ENCODE measurements at regions not wholly inside any gene's neighbourhood (a gene's known extent, or its start where the extent isn't known, plus 50 kb on each side); places are given as distances from the start of the nearest gene placed in this dataset.

GRCh38 chr15:87481126-87481525 lies 775.4 kb downstream of the NTRK3 start:
- no peak overlapping the region for H3K4me3 ChIP-seq
- H3K36me3 ChIP-seq (replicated peaks in 1 of 2): no peaks in the 10 kb centered on the region
- no peak overlapping the region for H3K27ac ChIP-seq
- DNase-seq: no peak
- H3K27me3 ChIP-seq: peaks cover 4% of the 10 kb centered on the region
- intact Hi-C loops (cut with DNase I): no loop called here
- WGBS, 4 donors: 59 to 69% (median 66%) methylated on average over 3 of the region's 3 CpGs
- H3K9me3 ChIP-seq (replicated peaks in 1 of 3): no peaks in the 10 kb centered on the region
- no peaks in the 10 kb centered on the region for H3K4me1 ChIP-seq (replicated peaks in 1 of 2)
- TF ChIP-seq POLR2A (IDR thresholded peaks at IDR 0.05): no peak
- TF ChIP-seq CTCF (IDR thresholded peaks at IDR 0.05): no peak

GRCh38 chr15:87478687-87479072 lies 777.9 kb downstream of the NTRK3 start:
- 71 to 93% (median 79%) methylated on average over 2 of the region's 2 CpGs for WGBS, 4 donors
- H3K27me3 ChIP-seq: peaks cover 4% of the 10 kb centered on the region
- TF ChIP-seq CTCF (IDR thresholded peaks at IDR 0.05): no peak
- no peak for TF ChIP-seq POLR2A (IDR thresholded peaks at IDR 0.05)
- H3K9me3 ChIP-seq (replicated peaks in 1 of 3): peaks cover 0 to 4% (median 0%) of the 10 kb centered on the region in 3 donors
- no peaks in the 10 kb centered on the region for H3K4me1 ChIP-seq (replicated peaks in 1 of 2)
- DNase-seq: no peak
- intact Hi-C loops (cut with DNase I): no loop called here
- no peaks in the 10 kb centered on the region for H3K36me3 ChIP-seq (replicated peaks in 1 of 2)
- no peak overlapping the region for H3K4me3 ChIP-seq
- peak overlapping the region in 1 of 5 donors; percentile 9 for H3K27ac ChIP-seq

GRCh38 chr15:87477737-87478686 lies 778.5 kb downstream of the NTRK3 start:
- H3K27me3 ChIP-seq: peaks cover 4% of the 10 kb centered on the region
- H3K27ac ChIP-seq: peak overlapping the region in 1 of 5 donors; percentile 9
- 25 to 34% (median 26%) methylated on average over 8 of the region's 8 CpGs for WGBS, 4 donors
- no peaks in the 10 kb centered on the region for H3K4me1 ChIP-seq (replicated peaks in 1 of 2)
- no peak for TF ChIP-seq CTCF (IDR thresholded peaks at IDR 0.05)
- TF ChIP-seq POLR2A (IDR thresholded peaks at IDR 0.05): no peak
- peak; percentile 48 to 89 (median 61) for DNase-seq
- no peaks in the 10 kb centered on the region for H3K36me3 ChIP-seq (replicated peaks in 1 of 2)
- H3K4me3 ChIP-seq: no peak overlapping the region
- peaks cover 0 to 4% (median 0%) of the 10 kb centered on the region in 3 donors for H3K9me3 ChIP-seq (replicated peaks in 1 of 3)
- intact Hi-C loops (cut with DNase I): no loop called here

- peak overlapping the region in 1 of 5 donors; percentile 15 for H3K27ac ChIP-seq
- DNase-seq: no peak
- no peak overlapping the region for H3K4me3 ChIP-seq
- 87 to 96% (median 90%) methylated on average over 1 of the region's 1 CpG for WGBS, 4 donors
- TF ChIP-seq POLR2A (IDR thresholded peaks at IDR 0.05) (no peak), CTCF (IDR thresholded peaks at IDR 0.05) (no peak)
- H3K4me1 ChIP-seq (replicated peaks in 1 of 2): no peaks in the 10 kb centered on the region
- H3K27me3 ChIP-seq: peaks cover 4% of the 10 kb centered on the region
- H3K36me3 ChIP-seq (replicated peaks in 1 of 2): no peaks in the 10 kb centered on the region
- H3K9me3 ChIP-seq (replicated peaks in 1 of 3): peaks cover 0 to 4% (median 0%) of the 10 kb centered on the region in 3 donors
- intact Hi-C loops (cut with DNase I): no loop called here
These were observed 779.5 kb downstream of the NTRK3 start for GRCh38 chr15:87477026-87477425.
